Suprapubic skin (tissue), 4 donors: ENCODE measurements at regions not wholly inside any gene's neighbourhood (a gene's known extent, or its start where the extent isn't known, plus 50 kb on each side); places are given as distances from the start of the nearest gene placed in this dataset.

Source experiments
- DNase-seq, 2 donors: peaks; one replicate each; pipeline ENCODE4 v3.0.0-alpha.2; 2019; ENCODE audit warnings: low spot score in 2 of 2
- H3K27ac ChIP-seq: fragments of 200-600 bp; sonication (generic); one replicate; pipeline ENCODE4 v1.5.1; 2019
- H3K27me3 ChIP-seq: fragments of 200-600 bp; sonication (generic); one replicate; pipeline ENCODE4 v1.5.1; 2019
- H3K36me3 ChIP-seq: fragments of 200-600 bp; sonication (generic); one replicate; pipeline ENCODE4 v1.5.1; 2019
- H3K4me1 ChIP-seq: fragments of 200-600 bp; sonication (generic); one replicate; pipeline ENCODE4 v1.5.1; 2019
- H3K4me3 ChIP-seq: fragments of 200-600 bp; sonication (generic); one replicate; pipeline ENCODE4 v1.5.1; 2019; ENCODE audit warnings: mild to moderate bottlenecking
- H3K9me3 ChIP-seq: fragments of 200-600 bp; sonication (generic); one replicate; pipeline ENCODE4 v1.5.1; 2019
- CTCF ChIP-seq, 2 donors: fragments of 200-600 bp in 1 of 2; fragments of 450-650 bp in 1 of 2; sonication (generic) in 1 of 2; IDR thresholded peaks; one replicate each; pipeline ENCODE4 v1.5.1; 2016 to 2019; ENCODE audit warnings: antibody characterized with exemption in 2 of 2, mild to moderate bottlenecking in 1 of 2, moderate library complexity in 1 of 2
- EP300 ChIP-seq: sonication (generic); formaldehyde crosslinking; IDR thresholded peaks from one replicate; pipeline ENCODE4 v1.6.1; 2017; ENCODE audit warnings: antibody characterized with exemption
- POLR2A ChIP-seq, 2 donors: fragments of 450-650 bp; IDR thresholded peaks; one replicate each; pipeline ENCODE4 v1.6.1; 2017; ENCODE audit warnings: antibody characterized with exemption in 2 of 2, mild to moderate bottlenecking in 2 of 2, moderate library complexity in 2 of 2
- POLR2AphosphoS5 ChIP-seq, 3 donors: sonication (generic); formaldehyde crosslinking; IDR thresholded peaks; one replicate each; pipeline ENCODE4 v1.6.1; 2017; ENCODE audit warnings: antibody characterized with exemption in 3 of 3
- WGBS: methylation state at CpG from one replicate; pipeline ENCODE4 v1.1.5; 2018; 5-methylcytosine and 5-hydroxymethylcytosine counted together

DNA sequence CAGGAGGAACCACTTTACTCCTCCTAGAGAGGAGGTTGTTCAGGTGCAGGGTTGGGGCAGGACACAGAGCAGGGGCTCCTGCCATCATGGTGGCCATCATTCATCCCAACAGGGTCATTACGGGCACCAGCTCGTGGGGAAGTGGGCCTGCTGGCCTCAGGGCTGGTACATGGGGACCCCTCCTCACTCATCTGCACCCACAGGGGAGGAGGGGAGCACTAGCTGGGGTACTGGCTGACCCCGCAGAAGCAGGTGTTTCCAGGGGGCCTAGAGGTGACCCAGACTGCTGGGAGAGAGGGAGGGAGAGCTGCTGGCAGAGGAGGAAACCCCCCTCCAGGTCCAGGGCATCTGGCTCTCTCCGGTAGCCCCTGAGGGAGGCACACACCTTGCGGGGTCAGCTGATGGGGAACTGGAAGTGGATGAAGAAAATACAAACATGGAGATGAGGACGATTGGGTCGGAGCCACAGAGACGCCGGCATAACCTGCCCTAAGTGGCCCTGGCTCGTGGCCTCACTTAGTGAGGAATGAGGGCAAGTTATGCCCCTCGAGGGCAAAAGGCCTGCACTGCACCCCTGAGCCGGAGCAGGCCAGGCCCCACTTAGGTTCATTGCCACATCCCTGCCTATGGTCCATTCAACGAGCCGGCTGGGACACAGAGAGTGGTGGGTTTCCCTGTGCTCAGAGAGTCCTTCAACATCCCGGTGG is 76.2 kb downstream of the SOX1 start:
- DNase-seq: no peak
- Histone ChIP-seq H3K9me3 (no peaks in the 10 kb centered on the region), H3K4me1 (no peaks in the 10 kb centered on the region), H3K27me3 (peaks cover 13% of the 10 kb centered on the region), H3K27ac (no peak overlapping the region), H3K4me3 (no peak overlapping the region), H3K36me3 (no peaks in the 10 kb centered on the region)
- 92% methylated on average over 11 of the region's 15 CpGs for WGBS
- TF ChIP-seq EP300 (no peak), POLR2AphosphoS5 (IDR thresholded peaks at IDR 0.05) (no peak), CTCF (IDR thresholded peaks at IDR 0.05) (no peak), POLR2A (IDR thresholded peaks at IDR 0.05) (no peak)

DNA sequence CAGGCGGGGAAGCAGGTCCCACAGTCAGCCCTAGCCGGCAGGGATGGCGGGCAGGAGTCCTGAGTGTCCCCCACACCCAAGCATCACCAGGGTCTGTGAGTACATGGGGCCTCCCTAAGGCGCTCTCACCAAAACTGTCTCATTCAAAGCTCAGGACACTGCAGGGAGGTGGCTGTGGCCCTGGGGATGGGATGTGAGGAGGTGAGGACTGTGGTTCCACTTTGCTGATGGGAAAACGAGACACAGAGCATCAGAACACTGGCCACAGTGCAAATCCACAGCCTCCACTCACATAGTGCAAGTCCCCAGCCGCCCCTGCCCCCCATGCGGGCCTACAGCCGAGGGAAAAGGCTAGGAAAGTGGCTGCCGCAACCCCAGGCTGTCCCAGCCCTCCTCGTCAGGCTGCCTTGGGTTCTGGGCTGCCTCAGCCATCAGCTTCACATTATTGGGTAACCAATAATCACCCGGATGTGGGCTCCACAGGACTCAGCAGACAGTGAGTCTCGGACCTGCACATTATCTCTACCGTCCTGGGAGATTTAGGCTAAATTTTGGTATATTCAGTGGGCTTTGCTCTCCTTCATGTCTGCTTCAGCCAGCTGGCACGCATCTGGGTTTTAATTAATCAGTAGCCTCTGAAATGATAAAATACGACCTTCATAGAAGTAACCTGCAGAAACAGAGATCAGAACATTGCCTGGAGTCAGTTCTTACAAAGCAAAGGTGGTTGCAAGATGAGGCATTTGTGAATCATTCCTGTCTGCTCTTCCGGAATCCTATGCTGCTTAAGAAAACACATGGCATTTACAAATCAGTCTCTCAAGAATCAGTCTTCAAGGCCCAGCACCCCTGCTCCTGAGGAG is 77.0 kb downstream of the SOX1 start:
- no peak for DNase-seq
- H3K27me3 ChIP-seq: peaks cover 13% of the 10 kb centered on the region
- H3K36me3 ChIP-seq: no peaks in the 10 kb centered on the region
- no peak overlapping the region for H3K4me3 ChIP-seq
- no peak overlapping the region for H3K27ac ChIP-seq
- H3K4me1 ChIP-seq: no peaks in the 10 kb centered on the region
- TF ChIP-seq POLR2AphosphoS5 (IDR thresholded peaks at IDR 0.05): no peak
- TF ChIP-seq EP300: no peak
- no peak for TF ChIP-seq CTCF (IDR thresholded peaks at IDR 0.05)
- TF ChIP-seq POLR2A (IDR thresholded peaks at IDR 0.05): no peak
- WGBS: 60% methylated on average over 11 of the region's 16 CpGs
- no peaks in the 10 kb centered on the region for H3K9me3 ChIP-seq

GRCh38 chr13:112144616-112145550 is 77.9 kb downstream of the SOX1 start:
- Histone ChIP-seq H3K4me3 (no peak overlapping the region), H3K9me3 (no peaks in the 10 kb centered on the region), H3K36me3 (no peaks in the 10 kb centered on the region), H3K4me1 (no peaks in the 10 kb centered on the region), H3K27me3 (peaks cover 13% of the 10 kb centered on the region), H3K27ac (no peak overlapping the region)
- DNase-seq: no peak
- TF ChIP-seq POLR2A (IDR thresholded peaks at IDR 0.05) (no peak), POLR2AphosphoS5 (IDR thresholded peaks at IDR 0.05) (no peak), CTCF (IDR thresholded peaks at IDR 0.05) (no peak)
- WGBS: 76% methylated on average over 13 of the region's 15 CpGs

- H3K36me3 ChIP-seq: no peaks in the 10 kb centered on the region
- no peak for DNase-seq
- no peaks in the 10 kb centered on the region for H3K9me3 ChIP-seq
- H3K4me3 ChIP-seq: no peak overlapping the region
- peaks cover 7% of the 10 kb centered on the region for H3K27me3 ChIP-seq
- H3K4me1 ChIP-seq: no peaks in the 10 kb centered on the region
- TF ChIP-seq POLR2A (IDR thresholded peaks at IDR 0.05) (no peak), CTCF (IDR thresholded peaks at IDR 0.05) (no peak), EP300 (no peak), POLR2AphosphoS5 (IDR thresholded peaks at IDR 0.05) (no peak)
- WGBS: 78% methylated on average over 27 of the region's 27 CpGs
- no peak overlapping the region for H3K27ac ChIP-seq
Observed at GRCh38 chr13:112145551-112146360, 78.8 kb downstream of the SOX1 start.
